Chondrocyte (in vitro differentiated cells): ENCODE measurements at regions not wholly inside any gene's neighbourhood (a gene's known extent, or its start where the extent isn't known, plus 50 kb on each side); places are given as distances from the start of the nearest gene placed in this dataset.

ENCODE experiments used
- DNase-seq: peaks from one replicate; pipeline ENCODE4 v3.0.0; 2021; ENCODE audit warnings: mixed read lengths, low spot score
- H3K27ac Mint-ChIP-seq: one replicate; pipeline ENCODE4 v1.8.0; 2021; ENCODE audit warnings: mild to moderate bottlenecking, moderate library complexity, mixed read lengths; ENCODE audit not compliant: unreplicated experiment
- H3K27me3 Mint-ChIP-seq: 2 replicates; pipeline ENCODE4 v1.8.0; 2021; ENCODE audit warnings: low read depth, mixed read lengths
- H3K36me3 Mint-ChIP-seq: 2 replicates; pipeline ENCODE4 v1.8.0; 2021; ENCODE audit warnings: low read depth, mixed read lengths
- H3K4me1 Mint-ChIP-seq: 2 replicates; pipeline ENCODE4 v1.8.0; 2021; ENCODE audit warnings: low read depth, mild to moderate bottlenecking, mixed read lengths
- H3K4me3 Mint-ChIP-seq: one replicate; pipeline ENCODE4 v1.8.0; 2021; ENCODE audit warnings: mild to moderate bottlenecking, moderate library complexity, mixed read lengths; ENCODE audit not compliant: unreplicated experiment
- H3K9me3 Mint-ChIP-seq: 2 replicates; pipeline ENCODE4 v1.8.0; 2021; ENCODE audit warnings: low read depth, mixed read lengths
- CTCF ChIP-seq: fragments of 200-600 bp; sonication (generic); IDR thresholded peaks from 2 replicates; pipeline ENCODE4 v1.5.0; 2021; ENCODE audit warnings: antibody characterized with exemption, mild to moderate bottlenecking, moderate library complexity

GRCh38 chr12:24201258-24201970 is 251.9 kb upstream of the SOX5 start:
- no peak for DNase-seq
- Mint-ChIP-seq H3K27me3 (no peaks in the 10 kb centered on the region), H3K36me3 (peaks cover 3% of the 10 kb centered on the region), H3K27ac (no peak overlapping the region), H3K9me3 (no peaks in the 10 kb centered on the region), H3K4me3 (no peak overlapping the region), H3K4me1 (peaks cover 26% of the 10 kb centered on the region)
- no peak for TF ChIP-seq CTCF

GRCh38 chr12:24200010-24200409 is 250.5 kb upstream of the SOX5 start:
- no peak for DNase-seq
- H3K4me1 Mint-ChIP-seq, result peaks cover 26% of the 10 kb centered on the region
- H3K9me3 Mint-ChIP-seq, result no peaks in the 10 kb centered on the region
- no peak overlapping the region for H3K27ac Mint-ChIP-seq
- no peak for TF ChIP-seq CTCF
- no peaks in the 10 kb centered on the region for H3K27me3 Mint-ChIP-seq
- no peak overlapping the region for H3K4me3 Mint-ChIP-seq
- H3K36me3 Mint-ChIP-seq, result peaks cover 3% of the 10 kb centered on the region

- DNase-seq, result no peak
- no peak for TF ChIP-seq CTCF
- Mint-ChIP-seq H3K27me3 (no peaks in the 10 kb centered on the region), H3K4me1 (peaks cover 26% of the 10 kb centered on the region), H3K4me3 (no peak overlapping the region), H3K36me3 (peaks cover 3% of the 10 kb centered on the region), H3K27ac (no peak overlapping the region), H3K9me3 (no peaks in the 10 kb centered on the region)
Measured at GRCh38 chr12:24198936-24199671, 249.6 kb upstream of the SOX5 start.

- H3K36me3 Mint-ChIP-seq, result no peaks in the 10 kb centered on the region
- DNase-seq, result no peak
- H3K27me3 Mint-ChIP-seq, result no peaks in the 10 kb centered on the region
Measured at GRCh38 chr12:24198070-24198469, 248.6 kb upstream of the SOX5 start.

More at GRCh38 chr12:24198070-24198469, 248.6 kb upstream of the SOX5 start:
- TF ChIP-seq CTCF, result no peak
- peaks cover 26% of the 10 kb centered on the region for H3K4me1 Mint-ChIP-seq
- no peaks in the 10 kb centered on the region for H3K9me3 Mint-ChIP-seq
- no peak overlapping the region for H3K27ac Mint-ChIP-seq
- H3K4me3 Mint-ChIP-seq, result no peak overlapping the region
